K562 (cell line): ENCODE measurements at regions not wholly inside any gene's neighbourhood (a gene's known extent, or its start where the extent isn't known, plus 50 kb on each side); places are given as distances from the start of the nearest gene placed in this dataset.

ENCODE experiments used
- ATAC-seq: fragments of 200-7000 bp; cut with Tn5 transposase; 3 replicates; pipeline ENCODE4 v1.9.1; 2020; ENCODE audit warnings: moderate library complexity
- BruUV-seq: library from RNA; stranded (reverse); fragments of 400-500 nt; replicated peaks from 2 replicates; lab custom pipeline; 2021; lab: Mats Ljungman, UMichigan
- CTCF ChIA-PET: fragments of 300-600 bp; formaldehyde crosslinking; extraction: SDS; loops from one replicate; lab custom pipeline; 2021; ENCODE audit warnings: low intra/inter-chr PET ratio; lab: Yijun Ruan, JAX
- POLR2A ChIA-PET: fragments of 300-600, 350-650 bp; sonication (Branson Sonifier 250); formaldehyde crosslinking; extraction: SDS; loops from one replicate; lab custom pipeline; 2021; ENCODE audit warnings: antibody characterized with exemption, inconsistent platforms; lab: Yijun Ruan, JAX
- DNase-seq, 4 experiments: peaks; one replicate each; pipeline versions ENCODE4 v3.0.0 to v3.0.0-alpha.2; 2011 to 2018; ENCODE audit warnings: low spot score in 3 of 4, mixed read lengths in 3 of 4; ENCODE audit errors: extremely low read depth in 1 of 4
- FAIRE-seq: peaks from 2 replicates; lab custom pipeline; 2011; peaks lifted over from hg19 to GRCh38; lab: Jason Lieb, UNC
- H2AFZ ChIP-seq: 2 replicates; pipeline ENCODE4 v1.6.0; 2011; ENCODE audit warnings: low read depth, low read length, control low read depth, inconsistent platforms
- H3K27ac ChIP-seq: fragments of 200-600 bp; 3 replicates; pipeline ENCODE4 v1.8.0; 2011; ENCODE audit warnings: low read depth, mild to moderate bottlenecking, control low read depth, inconsistent platforms, low read length, moderate library complexity, mixed read lengths; ENCODE audit errors: extremely low read depth
- H3K27me3 ChIP-seq, 2 experiments: fragments of 300-600 bp in 1 of 2; 2 replicates in 1 of 2; 3 replicates in 1 of 2; pipeline versions ENCODE4 v1.6.0 to v1.8.0; 2011; ENCODE audit warnings: inconsistent platforms in 2 of 2, low read length in 2 of 2, mild to moderate bottlenecking in 1 of 2, mixed read lengths in 1 of 2, moderate library complexity in 1 of 2; ENCODE audit not compliant: control insufficient read depth in 2 of 2, insufficient read depth in 2 of 2
- H3K36me3 ChIP-seq: fragments of 300-600 bp; 3 replicates; pipeline ENCODE4 v1.8.0; 2011; ENCODE audit warnings: mild to moderate bottlenecking, low read length, inconsistent platforms; ENCODE audit not compliant: control insufficient read depth, insufficient read depth
- H3K4me1 ChIP-seq, 2 experiments: fragments of 200-600 bp in 1 of 2; replicated peaks in 1 of 2; 2 replicates in 1 of 2; 3 replicates in 1 of 2; pipeline versions ENCODE4 v1.5.1 to v1.8.0; 2011; ENCODE audit warnings: inconsistent platforms in 2 of 2, low read length in 2 of 2, mild to moderate bottlenecking in 1 of 2, mixed read lengths in 1 of 2, moderate library complexity in 1 of 2; ENCODE audit not compliant: control insufficient read depth in 2 of 2, insufficient read depth in 2 of 2
- H3K4me2 ChIP-seq: 2 replicates; pipeline ENCODE4 v1.6.1; 2011; ENCODE audit warnings: low read length, control low read depth, inconsistent platforms, mixed read lengths; ENCODE audit not compliant: insufficient read depth
- H3K4me3 ChIP-seq: fragments of 200-600 bp; sonication (generic), shearing (Covaris generic); 2 replicates; pipeline ENCODE4 v1.5.1; 2016; ENCODE audit warnings: control low read depth, inconsistent platforms
- H3K79me2 ChIP-seq: fragments of 200-600 bp; 3 replicates; pipeline ENCODE4 v1.8.0; 2011; ENCODE audit warnings: low read length, inconsistent platforms; ENCODE audit not compliant: control insufficient read depth, insufficient read depth
- H3K9ac ChIP-seq, 2 experiments: 2 replicates each; pipeline versions ENCODE4 v1.6.0 to v1.6.1; 2011; ENCODE audit warnings: low read depth in 2 of 2, low read length in 2 of 2, control low read depth in 1 of 2, inconsistent platforms in 1 of 2, mild to moderate bottlenecking in 1 of 2, mixed read lengths in 1 of 2; ENCODE audit not compliant: insufficient read depth in 1 of 2
- H3K9me1 ChIP-seq: one replicate; pipeline ENCODE4 v1.6.0; 2011; ENCODE audit warnings: inconsistent platforms, mild to moderate bottlenecking, low read length, moderate library complexity; ENCODE audit not compliant: control insufficient read depth, insufficient read depth
- H3K9me3 ChIP-seq: replicated peaks from 2 replicates; pipeline ENCODE4 v1.5.1; 2011; ENCODE audit warnings: low read depth, low read length, inconsistent platforms; ENCODE audit not compliant: control insufficient read depth, insufficient read depth
- H4K20me1 ChIP-seq: replicated peaks from 2 replicates; pipeline ENCODE4 v1.6.1; 2011; ENCODE audit warnings: low read length, inconsistent platforms, mixed read lengths; ENCODE audit not compliant: control insufficient read depth, insufficient read depth
- AFF1 ChIP-seq, 2 experiments: fragments of 450-650 bp; IDR thresholded peaks; 2 replicates each; pipeline ENCODE4 v1.6.1; 2018; ENCODE audit warnings: mild to moderate bottlenecking in 2 of 2, low read depth in 1 of 2; ENCODE audit not compliant: partially characterized antibody in 2 of 2
- ARID3A ChIP-seq: IDR thresholded peaks from 2 replicates; pipeline ENCODE4 v1.6.1; 2012; ENCODE audit warnings: low read depth, low read length, improper control_type of control experiment, borderline replicate concordance
- CTBP1 ChIP-seq: fragments of 450-650 bp; IDR thresholded peaks from 2 replicates; pipeline ENCODE4 v1.6.1; 2016; ENCODE audit warnings: borderline replicate concordance
- HNRNPH1 ChIP-seq: fragments of 200-400 bp; formaldehyde crosslinking; optimal IDR thresholded peaks from 2 replicates; pipeline ENCODE3; 2017; ENCODE audit warnings: low read depth, mild to moderate bottlenecking, low read length, moderate library complexity
- NCOA1 ChIP-seq: fragments of 450-650 bp; IDR thresholded peaks from 2 replicates; pipeline ENCODE4 v1.6.1; 2016; ENCODE audit warnings: low read depth
- NFRKB ChIP-seq: fragments of 450-650 bp; IDR thresholded peaks from 2 replicates; pipeline ENCODE4 v1.6.1; 2016; ENCODE audit warnings: low read depth
- RAD21 ChIP-seq, 2 experiments: fragments of 250-450 bp in 1 of 2; fragments of 450-650 bp in 1 of 2; sonication (Bioruptor Pico) in 1 of 2; formaldehyde crosslinking in 1 of 2; IDR thresholded peaks in 1 of 2; conservative IDR thresholded peaks in 1 of 2; 2 replicates each; pipeline versions ENCODE4 v1.4.0 to v1.8.0; 2020 to 2022; ENCODE audit warnings: mild to moderate bottlenecking in 2 of 2, moderate library complexity in 1 of 2
- ZNF165 ChIP-seq: fragments of 250-450 bp; sonication (Bioruptor Pico); IDR thresholded peaks from 2 replicates; pipeline ENCODE4 v1.4.0; 2020; ENCODE audit warnings: borderline replicate concordance
- ZNF347 ChIP-seq: fragments of 450-650 bp; formaldehyde crosslinking; IDR thresholded peaks from 2 replicates; pipeline ENCODE4 v1.4.0; 2020; ENCODE audit warnings: low read depth, mild to moderate bottlenecking, moderate library complexity
- WGBS: fragments of 100-300 bp; shearing (Covaris generic); methylation state at CpG from one replicate; pipeline ENCODE4 v1.1.6; 2016; ENCODE audit warnings: low coverage, mixed read lengths; ENCODE audit not compliant: insufficient coverage; ENCODE audit errors: missing lambda C conversion rate; 5-methylcytosine and 5-hydroxymethylcytosine counted together
- in situ Hi-C: fragments of 300-500 bp; cut with MboI; formaldehyde crosslinking; loops from 4 replicates; pipeline ENCODE4 v1.15.0; 2018; ENCODE audit warnings: inconsistent platforms, mixed read lengths
- intact Hi-C: fragments of 100-400 bp; cut with micrococcal nuclease; formaldehyde crosslinking; loops from 2 replicates; pipeline ENCODE4 v1.14.2; 2022

DNA sequence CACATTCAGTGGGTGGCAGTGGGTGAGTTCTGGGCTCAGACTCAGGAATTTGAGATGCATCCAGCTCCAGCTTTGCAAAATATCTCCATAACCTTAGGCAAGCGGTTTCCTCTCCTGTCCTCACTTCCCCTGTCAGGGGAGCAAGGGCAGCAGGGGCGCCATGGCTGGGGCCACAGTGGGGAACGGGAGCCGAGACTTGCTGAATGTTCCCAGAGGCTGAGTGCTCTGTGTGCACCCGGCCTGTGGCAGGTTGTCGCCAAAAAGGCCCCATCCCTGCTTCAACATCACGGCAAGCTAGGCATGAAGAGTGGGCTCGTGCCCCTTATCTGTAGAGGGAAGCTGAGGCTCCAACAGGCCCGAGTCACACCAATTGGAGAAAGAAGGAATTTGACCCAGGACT, 268.8 kb downstream of the NSG2 start:
- ATAC-seq (no peak), DNase-seq (no peak), FAIRE-seq (no peak)
- Histone ChIP-seq H3K36me3 (no peaks in the 10 kb centered on the region), H3K4me3 (no peak overlapping the region), H3K9ac (no peak overlapping the region), H3K4me1 (peaks cover 0 to 15% of the 10 kb centered on the region in 2 experiments; a peak in 2 of 5 replicates), H3K27me3 (peaks cover 13 to 63% of the 10 kb centered on the region in 2 experiments; a peak in 4 of 5 replicates), H4K20me1 (no peaks in the 10 kb centered on the region; the same call in 1 of the 2 replicates), H3K27ac (no peak overlapping the region), H3K9me3 (no peaks in the 10 kb centered on the region), H3K79me2 (no peaks in the 10 kb centered on the region), H3K4me2 (no peak overlapping the region), H2AFZ (no peak overlapping the region), H3K9me1 (no peaks in the 10 kb centered on the region)
- intact Hi-C loops (no loop called here), in situ Hi-C loops (loop anchor here (10.0 to 25.0 kb wide), 3 partner anchors 269 to 1602 kb away; partner anchors contain the start of genes BOD1 and NSG2)
- CTCF ChIA-PET: interaction anchor here (1.0 kb wide), 1 partner anchor 695 kb away, joined by 4 read pairs; no protein-coding TSS in a partner anchor
- TF ChIP-seq ZNF165 (CRISPR knock-in tag): no peak
- TF ChIP-seq HNRNPH1: no peak
- TF ChIP-seq NFRKB: no peak
- no peak for TF ChIP-seq AFF1 (IDR thresholded peaks at IDR 0.05; ENCODE audit: low read depth in 1 of 2, partially characterized antibody in 2 of 2)
- no peak for TF ChIP-seq CTBP1
- TF ChIP-seq ZNF347: no peak
- TF ChIP-seq NCOA1: no peak
- no peak for TF ChIP-seq RAD21 (CRISPR knock-in tag; conservative IDR thresholded peaks at IDR 0.05 in 1 of 2, IDR thresholded peaks at IDR 0.05 in 1 of 2)
- no peak for TF ChIP-seq ARID3A
- under 1% methylated on average over 9 of the region's 9 CpGs for WGBS
- no TSS peak for BruUV-seq
- POLR2A ChIA-PET: interaction anchor here (0.6 kb wide), 2 partner anchors 154 to 448 kb away, joined by 3 read pairs; no protein-coding TSS in a partner anchor
